Liver (tissue), 8 donors: ENCODE measurements at regions not wholly inside any gene's neighbourhood (a gene's known extent, or its start where the extent isn't known, plus 50 kb on each side); places are given as distances from the start of the nearest gene placed in this dataset.

ENCODE experiments used
- DNase-seq: peaks from one replicate; pipeline ENCODE4 v3.0.0-alpha.2; 2017; ENCODE audit warnings: low spot score
- H3K27ac ChIP-seq, 2 donors: one replicate each; pipeline ENCODE4 v1.7.0; 2013; ENCODE audit warnings: inconsistent platforms in 2 of 2, low read length in 2 of 2, control low read depth in 1 of 2, low read depth in 1 of 2, mild to moderate bottlenecking in 1 of 2
- H3K27me3 ChIP-seq, 4 donors: one replicate each; pipeline versions ENCODE4 v1.6.1 to v1.7.0; 2013; ENCODE audit warnings: low read length in 3 of 4, inconsistent platforms in 1 of 4, mild to moderate bottlenecking in 1 of 4, moderate library complexity in 1 of 4; ENCODE audit not compliant: control insufficient read depth in 4 of 4, insufficient read depth in 4 of 4
- H3K36me3 ChIP-seq, 4 donors: one replicate each; pipeline versions ENCODE4 v1.6.1 to v1.7.0; 2013; ENCODE audit warnings: low read length in 3 of 4, mild to moderate bottlenecking in 3 of 4, low read depth in 1 of 4, moderate library complexity in 1 of 4; ENCODE audit not compliant: control insufficient read depth in 4 of 4, insufficient read depth in 3 of 4
- H3K4me1 ChIP-seq, 4 donors: one replicate each; pipeline versions ENCODE4 v1.6.1 to v1.7.0; 2013; ENCODE audit warnings: low read length in 3 of 4, mild to moderate bottlenecking in 3 of 4, moderate library complexity in 1 of 4; ENCODE audit not compliant: control insufficient read depth in 4 of 4, insufficient read depth in 4 of 4
- H3K4me3 ChIP-seq, 3 donors: one replicate each; pipeline versions ENCODE4 v1.6.1 to v1.7.0; 2013; ENCODE audit warnings: low read length in 3 of 3, control low read depth in 1 of 3, low read depth in 1 of 3, mild to moderate bottlenecking in 1 of 3
- H3K9ac ChIP-seq, 2 donors: one replicate each; pipeline ENCODE4 v1.7.0; 2013; ENCODE audit warnings: low read length in 2 of 2, mild to moderate bottlenecking in 2 of 2, moderate library complexity in 2 of 2, control low read depth in 1 of 2, low read depth in 1 of 2
- H3K9me3 ChIP-seq, 4 donors: one replicate each; pipeline versions ENCODE4 v1.6.1 to v1.7.0; 2013; ENCODE audit warnings: low read length in 3 of 4; ENCODE audit not compliant: control insufficient read depth in 4 of 4
- EGR1 ChIP-seq, 2 donors: IDR thresholded peaks; 2 replicates each; pipeline ENCODE4 v1.6.1; 2016 to 2018; ENCODE audit warnings: antibody characterized with exemption in 2 of 2, low read depth in 2 of 2
- FOXA1 ChIP-seq: IDR thresholded peaks from 2 replicates; pipeline ENCODE4 v1.6.1; 2016; ENCODE audit warnings: antibody characterized with exemption
- GABPA ChIP-seq, 2 donors: IDR thresholded peaks in 1 of 2; conservative IDR thresholded peaks in 1 of 2; 2 replicates each; pipeline ENCODE4 v1.6.1; 2016; ENCODE audit warnings: antibody characterized with exemption in 2 of 2, mild to moderate bottlenecking in 1 of 2, moderate library complexity in 1 of 2
- HNF4A ChIP-seq, 2 donors: conservative IDR thresholded peaks; 2 replicates each; pipeline ENCODE4 v1.6.1; 2016; ENCODE audit warnings: antibody characterized with exemption in 2 of 2, mild to moderate bottlenecking in 2 of 2
- HNF4G ChIP-seq: IDR thresholded peaks from 2 replicates; pipeline ENCODE4 v1.6.1; 2016; ENCODE audit warnings: antibody characterized with exemption
- JUND ChIP-seq, 2 donors: IDR thresholded peaks; 2 replicates each; pipeline ENCODE4 v1.6.1; 2016; ENCODE audit warnings: antibody characterized with exemption in 2 of 2
- RAD21 ChIP-seq, 2 donors: IDR thresholded peaks; 2 replicates each; pipeline ENCODE4 v1.6.1; 2016; ENCODE audit warnings: antibody characterized with exemption in 2 of 2, mild to moderate bottlenecking in 2 of 2
- RXRA ChIP-seq, 2 donors: IDR thresholded peaks; 2 replicates each; pipeline ENCODE4 v1.6.1; 2017 to 2018; ENCODE audit warnings: antibody characterized with exemption in 2 of 2, mild to moderate bottlenecking in 1 of 2
- TAF1 ChIP-seq: conservative IDR thresholded peaks from 2 replicates; pipeline ENCODE4 v1.6.1; 2016; ENCODE audit warnings: antibody characterized with exemption, mild to moderate bottlenecking
- WGBS: extraction: QIAGEN DNeasy Blood & Tissue Kit; methylation state at CpG from one replicate; pipeline ENCODE4 v1.1.7; 2013; 5-methylcytosine and 5-hydroxymethylcytosine counted together
- TF ChIP-seq, protein P1 (sequence below): IDR thresholded peaks from 2 replicates; pipeline ENCODE4 v1.6.1; 2016; ENCODE audit warnings: antibody characterized with exemption
- TF ChIP-seq, protein P2 (sequence below): fragments of 150-350 bp; IDR thresholded peaks from 2 replicates; pipeline ENCODE4 v1.5.1; 2017; ENCODE audit warnings: improper control_type of control experiment, low read depth, low read length; ENCODE audit not compliant: missing input control
- TF ChIP-seq, protein P3 (sequence below): IDR thresholded peaks from 2 replicates; pipeline ENCODE4 v1.6.1; 2016; ENCODE audit warnings: antibody characterized with exemption, mild to moderate bottlenecking
- donor health status: healthy.
- donor health status: healthy.
- donor health status: healthy.
- donor health status: healthy.
- donor health status: healthy.

DNA sequence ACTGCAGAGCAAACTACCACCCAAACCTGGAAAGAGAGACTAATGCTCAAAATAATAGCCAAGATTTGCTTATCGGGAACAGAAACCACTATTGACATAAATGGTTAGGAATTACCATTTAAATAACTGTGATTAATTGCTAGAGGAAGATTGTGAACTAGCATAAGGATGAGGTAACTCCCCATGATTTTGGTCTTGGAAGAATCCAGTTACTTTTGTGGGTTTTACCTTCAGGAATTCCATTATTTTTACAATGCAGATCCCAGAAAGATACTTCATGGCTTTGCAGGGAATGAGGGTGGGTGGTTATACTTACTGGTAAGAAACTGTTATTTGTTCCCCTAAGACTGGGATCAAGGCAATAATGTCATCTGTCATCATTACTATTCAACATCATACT, 652.9 kb upstream of the FLRT2 start:
- TF ChIP-seq JUND (IDR thresholded peaks at IDR 0.05): no peak
- TF ChIP-seq, protein P1, sequence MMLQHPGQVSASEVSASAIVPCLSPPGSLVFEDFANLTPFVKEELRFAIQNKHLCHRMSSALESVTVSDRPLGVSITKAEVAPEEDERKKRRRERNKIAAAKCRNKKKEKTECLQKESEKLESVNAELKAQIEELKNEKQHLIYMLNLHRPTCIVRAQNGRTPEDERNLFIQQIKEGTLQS: no peak
- TF ChIP-seq FOXA1: no peak
- TF ChIP-seq RXRA (IDR thresholded peaks at IDR 0.05): no peak
- TF ChIP-seq HNF4A (conservative IDR thresholded peaks at IDR 0.05): no peak
- no peak for TF ChIP-seq GABPA (IDR thresholded peaks at IDR 0.05 in 1 of 2, conservative IDR thresholded peaks at IDR 0.05 in 1 of 2)
- TF ChIP-seq, protein P2, sequence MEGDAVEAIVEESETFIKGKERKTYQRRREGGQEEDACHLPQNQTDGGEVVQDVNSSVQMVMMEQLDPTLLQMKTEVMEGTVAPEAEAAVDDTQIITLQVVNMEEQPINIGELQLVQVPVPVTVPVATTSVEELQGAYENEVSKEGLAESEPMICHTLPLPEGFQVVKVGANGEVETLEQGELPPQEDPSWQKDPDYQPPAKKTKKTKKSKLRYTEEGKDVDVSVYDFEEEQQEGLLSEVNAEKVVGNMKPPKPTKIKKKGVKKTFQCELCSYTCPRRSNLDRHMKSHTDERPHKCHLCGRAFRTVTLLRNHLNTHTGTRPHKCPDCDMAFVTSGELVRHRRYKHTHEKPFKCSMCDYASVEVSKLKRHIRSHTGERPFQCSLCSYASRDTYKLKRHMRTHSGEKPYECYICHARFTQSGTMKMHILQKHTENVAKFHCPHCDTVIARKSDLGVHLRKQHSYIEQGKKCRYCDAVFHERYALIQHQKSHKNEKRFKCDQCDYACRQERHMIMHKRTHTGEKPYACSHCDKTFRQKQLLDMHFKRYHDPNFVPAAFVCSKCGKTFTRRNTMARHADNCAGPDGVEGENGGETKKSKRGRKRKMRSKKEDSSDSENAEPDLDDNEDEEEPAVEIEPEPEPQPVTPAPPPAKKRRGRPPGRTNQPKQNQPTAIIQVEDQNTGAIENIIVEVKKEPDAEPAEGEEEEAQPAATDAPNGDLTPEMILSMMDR: no peak
- TF ChIP-seq RAD21 (IDR thresholded peaks at IDR 0.05): no peak
- TF ChIP-seq, protein P3, sequence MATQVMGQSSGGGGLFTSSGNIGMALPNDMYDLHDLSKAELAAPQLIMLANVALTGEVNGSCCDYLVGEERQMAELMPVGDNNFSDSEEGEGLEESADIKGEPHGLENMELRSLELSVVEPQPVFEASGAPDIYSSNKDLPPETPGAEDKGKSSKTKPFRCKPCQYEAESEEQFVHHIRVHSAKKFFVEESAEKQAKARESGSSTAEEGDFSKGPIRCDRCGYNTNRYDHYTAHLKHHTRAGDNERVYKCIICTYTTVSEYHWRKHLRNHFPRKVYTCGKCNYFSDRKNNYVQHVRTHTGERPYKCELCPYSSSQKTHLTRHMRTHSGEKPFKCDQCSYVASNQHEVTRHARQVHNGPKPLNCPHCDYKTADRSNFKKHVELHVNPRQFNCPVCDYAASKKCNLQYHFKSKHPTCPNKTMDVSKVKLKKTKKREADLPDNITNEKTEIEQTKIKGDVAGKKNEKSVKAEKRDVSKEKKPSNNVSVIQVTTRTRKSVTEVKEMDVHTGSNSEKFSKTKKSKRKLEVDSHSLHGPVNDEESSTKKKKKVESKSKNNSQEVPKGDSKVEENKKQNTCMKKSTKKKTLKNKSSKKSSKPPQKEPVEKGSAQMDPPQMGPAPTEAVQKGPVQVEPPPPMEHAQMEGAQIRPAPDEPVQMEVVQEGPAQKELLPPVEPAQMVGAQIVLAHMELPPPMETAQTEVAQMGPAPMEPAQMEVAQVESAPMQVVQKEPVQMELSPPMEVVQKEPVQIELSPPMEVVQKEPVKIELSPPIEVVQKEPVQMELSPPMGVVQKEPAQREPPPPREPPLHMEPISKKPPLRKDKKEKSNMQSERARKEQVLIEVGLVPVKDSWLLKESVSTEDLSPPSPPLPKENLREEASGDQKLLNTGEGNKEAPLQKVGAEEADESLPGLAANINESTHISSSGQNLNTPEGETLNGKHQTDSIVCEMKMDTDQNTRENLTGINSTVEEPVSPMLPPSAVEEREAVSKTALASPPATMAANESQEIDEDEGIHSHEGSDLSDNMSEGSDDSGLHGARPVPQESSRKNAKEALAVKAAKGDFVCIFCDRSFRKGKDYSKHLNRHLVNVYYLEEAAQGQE: no peak
- no peak for TF ChIP-seq EGR1 (IDR thresholded peaks at IDR 0.05; ENCODE audit: low read depth in 2 of 2)
- no peak for TF ChIP-seq TAF1
- no peak for TF ChIP-seq HNF4G
- Histone ChIP-seq H3K9ac (no peak overlapping the region), H3K27me3 (peaks cover 0 to 4% (median 0%) of the 10 kb centered on the region in 4 donors), H3K4me3 (no peak overlapping the region), H3K36me3 (no peaks in the 10 kb centered on the region), H3K27ac (no peak overlapping the region), H3K4me1 (no peaks in the 10 kb centered on the region), H3K9me3 (no peaks in the 10 kb centered on the region)
- 83% methylated on average over 1 of the region's 1 CpG for WGBS
- DNase-seq: no peak

DNA sequence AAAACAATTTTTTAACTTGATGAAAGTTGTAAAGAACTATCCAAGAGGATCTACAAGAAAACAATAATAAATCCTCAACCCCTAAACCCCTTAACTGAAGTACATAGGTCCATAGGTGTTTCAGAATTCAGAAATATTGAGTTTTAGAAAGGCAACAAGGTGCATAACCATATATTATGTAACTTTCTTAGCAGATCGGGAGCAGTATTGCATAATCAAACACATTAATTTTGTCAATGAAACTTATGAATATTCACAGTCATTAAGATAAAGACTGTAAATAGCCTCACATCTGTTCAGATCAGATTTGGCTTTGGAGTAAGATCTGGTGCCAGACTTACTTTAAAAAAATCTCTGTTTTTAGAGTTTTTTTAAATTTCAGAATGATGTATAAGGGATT, 647.1 kb upstream of the FLRT2 start:
- DNase-seq: no peak
- H3K27ac ChIP-seq: no peak overlapping the region
- no peaks in the 10 kb centered on the region for H3K9me3 ChIP-seq
- H3K4me1 ChIP-seq: no peaks in the 10 kb centered on the region
- H3K27me3 ChIP-seq: peaks cover 0 to 4% (median 0%) of the 10 kb centered on the region in 4 donors
- TF ChIP-seq FOXA1 (no peak), RXRA (IDR thresholded peaks at IDR 0.05) (no peak), GABPA (IDR thresholded peaks at IDR 0.05 in 1 of 2, conservative IDR thresholded peaks at IDR 0.05 in 1 of 2) (no peak)
- TF ChIP-seq, protein P2: no peak
- TF ChIP-seq, protein P3: no peak
- H3K36me3 ChIP-seq: no peaks in the 10 kb centered on the region
- 54% methylated on average over 1 of the region's 1 CpG for WGBS
- H3K4me3 ChIP-seq: no peak overlapping the region
- no peak overlapping the region for H3K9ac ChIP-seq
